ENCODE measurements at regions not wholly inside any gene's neighbourhood (a gene's known extent, or its start where the extent isn't known, plus 50 kb on each side); places are given as distances from the start of the nearest gene placed in this dataset.
A peak's percentile ranks its signal among the peaks of the same experiment; 100 is the strongest.

DNA sequence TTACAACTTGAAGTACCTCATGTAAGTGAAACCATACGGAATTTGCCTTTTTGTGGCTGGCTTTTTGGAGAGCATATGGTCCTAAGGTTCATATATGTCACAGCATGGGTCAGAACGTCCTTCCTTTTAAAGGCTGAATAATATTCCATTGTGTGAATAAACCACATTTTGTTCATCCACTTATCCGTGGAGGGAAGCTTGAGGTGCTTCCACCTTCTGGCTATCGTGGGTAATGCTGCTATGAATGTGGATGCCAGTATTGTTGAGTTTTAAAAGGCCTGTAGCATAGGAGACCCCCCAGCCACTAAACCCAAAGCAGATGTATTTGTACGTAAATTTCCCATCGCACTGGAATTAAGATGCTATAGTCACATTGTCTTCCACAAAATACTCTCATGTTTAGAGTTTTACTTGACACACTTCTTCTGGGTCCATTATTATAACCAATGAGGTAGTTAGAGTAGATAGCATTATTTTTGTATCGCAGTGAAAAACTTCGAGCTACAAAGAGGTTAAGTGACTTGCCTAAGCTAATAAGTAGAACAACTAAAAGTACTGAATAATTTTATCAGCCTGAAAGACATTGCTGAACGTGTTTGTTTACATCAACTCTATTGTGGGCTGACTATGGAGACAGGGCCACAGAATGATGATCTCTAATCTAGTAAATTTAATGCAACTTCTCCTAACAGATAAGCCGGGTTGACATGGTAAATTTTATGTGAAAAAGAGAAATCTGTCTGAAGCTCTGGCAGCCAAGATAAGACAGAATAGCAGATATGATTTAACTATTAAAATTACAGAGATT is 183.0 kb upstream of the CTBP2 start:
- peak; percentile 40 for DNase-seq (ENCODE audit: low read depth)
- no peak for FAIRE-seq
- H3K27me3 ChIP-seq (ENCODE audit: control insufficient read depth, insufficient read depth, low read length): no peaks in the 10 kb centered on the region

DNA sequence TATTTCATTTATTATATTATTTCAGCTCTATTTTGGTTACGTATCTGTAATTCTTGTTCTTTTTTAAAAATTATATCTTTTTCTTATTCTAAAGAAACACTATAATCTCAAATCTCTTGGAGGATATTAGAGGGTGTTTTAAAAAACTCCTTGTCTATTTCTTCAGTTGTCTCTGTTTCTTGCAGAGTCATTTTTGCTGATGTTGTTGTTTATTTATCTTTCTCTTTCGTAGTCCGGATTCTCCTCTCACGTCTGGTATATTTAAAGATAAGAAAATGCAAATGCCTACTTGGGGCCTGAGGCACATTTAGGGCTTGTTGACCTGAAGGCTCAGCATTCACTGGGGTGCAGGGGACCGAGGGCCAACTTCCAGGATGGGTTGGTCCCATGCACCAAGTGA is 181.2 kb upstream of the CTBP2 start:
- Histone ChIP-seq H3K4me3 (ENCODE audit: low read depth, low read length) (no peak overlapping the region), H3K36me3 (ENCODE audit: control insufficient read depth, insufficient read depth, low read length) (no peaks in the 10 kb centered on the region), H3K27me3 (ENCODE audit: control insufficient read depth, insufficient read depth, low read length) (no peaks in the 10 kb centered on the region)
- DNase-seq (ENCODE audit: low read depth) (no peak), FAIRE-seq (no peak)
- TF ChIP-seq, protein P1, sequence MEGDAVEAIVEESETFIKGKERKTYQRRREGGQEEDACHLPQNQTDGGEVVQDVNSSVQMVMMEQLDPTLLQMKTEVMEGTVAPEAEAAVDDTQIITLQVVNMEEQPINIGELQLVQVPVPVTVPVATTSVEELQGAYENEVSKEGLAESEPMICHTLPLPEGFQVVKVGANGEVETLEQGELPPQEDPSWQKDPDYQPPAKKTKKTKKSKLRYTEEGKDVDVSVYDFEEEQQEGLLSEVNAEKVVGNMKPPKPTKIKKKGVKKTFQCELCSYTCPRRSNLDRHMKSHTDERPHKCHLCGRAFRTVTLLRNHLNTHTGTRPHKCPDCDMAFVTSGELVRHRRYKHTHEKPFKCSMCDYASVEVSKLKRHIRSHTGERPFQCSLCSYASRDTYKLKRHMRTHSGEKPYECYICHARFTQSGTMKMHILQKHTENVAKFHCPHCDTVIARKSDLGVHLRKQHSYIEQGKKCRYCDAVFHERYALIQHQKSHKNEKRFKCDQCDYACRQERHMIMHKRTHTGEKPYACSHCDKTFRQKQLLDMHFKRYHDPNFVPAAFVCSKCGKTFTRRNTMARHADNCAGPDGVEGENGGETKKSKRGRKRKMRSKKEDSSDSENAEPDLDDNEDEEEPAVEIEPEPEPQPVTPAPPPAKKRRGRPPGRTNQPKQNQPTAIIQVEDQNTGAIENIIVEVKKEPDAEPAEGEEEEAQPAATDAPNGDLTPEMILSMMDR (IDR thresholded peaks at IDR 0.05; ENCODE audit: insufficient read depth, low read length, severe bottlenecking): no peak

More for the DNA sequence above, 183.0 kb upstream of the CTBP2 start:
- TF ChIP-seq, protein P1 (IDR thresholded peaks at IDR 0.05; ENCODE audit: insufficient read depth, low read length, severe bottlenecking): peak; percentile 55
- Histone ChIP-seq H3K4me3 (ENCODE audit: low read depth, low read length) (no peak overlapping the region), H3K36me3 (ENCODE audit: control insufficient read depth, insufficient read depth, low read length) (no peaks in the 10 kb centered on the region)

DNA sequence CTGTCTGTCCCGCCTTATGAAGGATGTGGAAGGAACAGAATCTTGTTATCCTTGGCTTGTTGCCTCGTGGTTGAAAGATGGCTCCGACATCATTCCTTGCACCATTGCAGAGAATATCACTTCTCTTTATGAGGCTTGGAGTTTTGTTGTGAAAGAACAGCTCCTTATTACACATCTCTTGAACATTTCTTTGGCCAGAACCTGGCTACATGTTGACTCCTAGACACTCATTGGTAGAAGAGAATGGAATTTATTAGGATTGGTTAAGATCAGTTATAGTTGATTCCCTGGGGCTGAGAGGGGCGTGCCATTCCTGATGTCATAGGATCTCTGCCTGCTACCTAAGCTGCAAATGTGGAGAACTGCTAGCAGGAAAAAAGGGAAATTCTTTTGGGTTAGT is 180.5 kb upstream of the CTBP2 start:
- FAIRE-seq (no peak), DNase-seq (ENCODE audit: low read depth) (peak; percentile 19)

DNA sequence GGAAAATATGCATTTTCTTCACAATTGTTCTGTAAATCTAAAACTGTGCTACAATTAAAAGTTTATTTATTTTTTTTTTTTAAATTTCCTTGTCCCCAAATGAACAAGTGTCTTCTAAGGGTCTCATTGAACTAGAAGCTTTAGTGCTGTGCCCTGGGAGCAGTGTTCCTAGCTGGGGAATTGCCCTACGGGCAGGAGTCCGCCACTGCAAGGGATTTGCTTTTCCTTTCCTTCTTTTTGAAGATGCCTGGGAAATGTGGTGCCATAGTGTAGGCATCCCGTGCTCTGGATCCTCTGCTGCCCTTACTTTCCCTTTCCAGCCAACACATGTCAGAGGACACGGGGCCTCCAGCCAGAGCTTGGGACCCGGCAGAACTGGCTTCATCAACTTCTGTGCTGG is 177.1 kb upstream of the CTBP2 start:
- TF ChIP-seq, protein P1 (IDR thresholded peaks at IDR 0.05; ENCODE audit: insufficient read depth, low read length, severe bottlenecking): peak; percentile 9
- DNase-seq (ENCODE audit: low read depth) (no peak), FAIRE-seq (no peak)
- H3K27me3 ChIP-seq (ENCODE audit: control insufficient read depth, insufficient read depth, low read length): no peaks in the 10 kb centered on the region
- H3K4me3 ChIP-seq (ENCODE audit: low read depth, low read length): no peak overlapping the region
- H3K36me3 ChIP-seq (ENCODE audit: control insufficient read depth, insufficient read depth, low read length): no peaks in the 10 kb centered on the region

More for the DNA sequence above, 180.5 kb upstream of the CTBP2 start:
- Histone ChIP-seq H3K27me3 (ENCODE audit: control insufficient read depth, insufficient read depth, low read length) (no peaks in the 10 kb centered on the region), H3K36me3 (ENCODE audit: control insufficient read depth, insufficient read depth, low read length) (no peaks in the 10 kb centered on the region), H3K4me3 (ENCODE audit: low read depth, low read length) (no peak overlapping the region)
- TF ChIP-seq, protein P1 (IDR thresholded peaks at IDR 0.05; ENCODE audit: insufficient read depth, low read length, severe bottlenecking): no peak

DNA sequence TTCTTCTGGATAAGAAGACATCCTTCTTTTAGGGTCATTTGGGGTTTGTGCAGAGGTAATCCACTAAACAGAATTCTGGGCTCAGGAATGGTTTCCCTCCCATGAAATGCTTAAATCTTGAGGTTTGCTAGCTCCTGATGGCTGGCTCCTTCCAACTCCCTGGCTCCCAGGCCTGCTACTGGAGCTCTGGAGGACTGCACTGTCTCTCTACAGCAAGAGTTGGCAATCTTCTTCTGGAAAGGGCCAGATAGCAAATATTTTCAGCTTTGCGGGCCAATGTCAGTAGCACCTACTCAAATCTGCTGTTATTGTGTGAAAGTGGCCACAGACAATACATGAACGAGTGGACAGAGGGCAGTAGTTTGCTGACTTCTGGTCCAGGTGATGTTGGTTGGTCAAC is 174.2 kb upstream of the CTBP2 start:
- DNase-seq (ENCODE audit: low read depth) (no peak), FAIRE-seq (no peak)
- TF ChIP-seq, protein P1 (IDR thresholded peaks at IDR 0.05; ENCODE audit: insufficient read depth, low read length, severe bottlenecking): no peak
- H3K36me3 ChIP-seq (ENCODE audit: control insufficient read depth, insufficient read depth, low read length): no peaks in the 10 kb centered on the region
- H3K4me3 ChIP-seq (ENCODE audit: low read depth, low read length): no peak overlapping the region
- H3K27me3 ChIP-seq (ENCODE audit: control insufficient read depth, insufficient read depth, low read length): no peaks in the 10 kb centered on the region

DNA sequence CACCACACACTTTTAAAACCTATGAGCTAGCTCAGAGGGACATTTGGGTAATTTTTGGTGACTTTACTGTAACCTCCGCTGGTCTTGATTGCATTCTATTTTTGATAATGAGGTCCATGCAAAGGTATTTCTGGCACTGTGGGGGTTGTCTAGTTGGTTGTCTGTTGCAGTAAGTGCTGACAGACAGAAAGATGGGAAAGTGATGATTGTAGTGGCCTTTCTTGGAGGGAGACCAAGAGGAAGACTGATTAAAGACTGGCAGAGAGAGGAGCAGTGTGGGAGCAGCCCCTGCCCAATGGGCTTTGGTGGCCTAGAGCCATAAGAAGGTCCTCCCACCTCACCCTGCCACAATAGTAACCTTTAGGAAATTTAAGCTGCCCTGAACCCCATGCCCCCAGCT is 173.4 kb upstream of the CTBP2 start:
- H3K27me3 ChIP-seq (ENCODE audit: control insufficient read depth, insufficient read depth, low read length): no peaks in the 10 kb centered on the region
- DNase-seq (ENCODE audit: low read depth): no peak
- no peak for FAIRE-seq
- H3K36me3 ChIP-seq (ENCODE audit: control insufficient read depth, insufficient read depth, low read length): no peaks in the 10 kb centered on the region
- TF ChIP-seq, protein P1 (IDR thresholded peaks at IDR 0.05; ENCODE audit: insufficient read depth, low read length, severe bottlenecking): no peak
- no peak overlapping the region for H3K4me3 ChIP-seq (ENCODE audit: low read depth, low read length)
